Hematopoietic multipotent progenitor cell treated with erythropoietin and hydrocortisone succinate and interleukin-3 and kit ligand, for 8 days (in vitro differentiated cells): ENCODE measurements at regions not wholly inside any gene's neighbourhood (a gene's known extent, or its start where the extent isn't known, plus 50 kb on each side); places are given as distances from the start of the nearest gene placed in this dataset.

Experiments used
- DNase-seq: peaks from one replicate; pipeline ENCODE4 v3.0.0-alpha.2; 2015

GRCh38 chr1:232518349-232518748, 111.6 kb downstream of the SIPA1L2 start:
- DNase-seq: no peak

GRCh38 chr1:232517204-232517603, 112.7 kb downstream of the SIPA1L2 start:
- no peak for DNase-seq

- no peak for DNase-seq
Observed at GRCh38 chr1:232515706-232516105, 114.2 kb downstream of the SIPA1L2 start.

- no peak for DNase-seq
Observed at GRCh38 chr1:232512712-232513111, 117.2 kb downstream of the SIPA1L2 start.

- DNase-seq: no peak
Observed at GRCh38 chr1:232511172-232511571, 118.8 kb downstream of the SIPA1L2 start.

GRCh38 chr1:232510367-232511110, 119.4 kb downstream of the SIPA1L2 start:
- DNase-seq: no peak

GRCh38 chr1:232509570-232509969, 120.4 kb downstream of the SIPA1L2 start:
- no peak for DNase-seq

GRCh38 chr1:232508130-232508701, 121.7 kb downstream of the SIPA1L2 start:
- no peak for DNase-seq

GRCh38 chr1:232507571-232507970, 122.4 kb downstream of the SIPA1L2 start:
- no peak for DNase-seq

GRCh38 chr1:232505884-232506283, 124.0 kb downstream of the SIPA1L2 start:
- no peak for DNase-seq

GRCh38 chr1:232504651-232505050, 125.3 kb downstream of the SIPA1L2 start:
- DNase-seq: no peak

- no peak for DNase-seq
Observed at GRCh38 chr1:232503497-232503896, 126.4 kb downstream of the SIPA1L2 start.

GRCh38 chr1:232501854-232502253, 128.1 kb downstream of the SIPA1L2 start:
- DNase-seq: no peak

- DNase-seq: no peak
Observed at GRCh38 chr1:232499188-232499587, 130.7 kb downstream of the SIPA1L2 start.

- DNase-seq: no peak
Observed at GRCh38 chr1:232493869-232494268, 136.1 kb downstream of the SIPA1L2 start.

- DNase-seq: no peak
Observed at GRCh38 chr1:232489256-232489655, 140.7 kb downstream of the SIPA1L2 start.

- DNase-seq: no peak
Observed at GRCh38 chr1:232487236-232487635, 142.7 kb downstream of the SIPA1L2 start.

- no peak for DNase-seq
Observed at GRCh38 chr1:232486454-232487207, 143.3 kb downstream of the SIPA1L2 start.

- DNase-seq: no peak
Observed at GRCh38 chr1:232486006-232486405, 143.9 kb downstream of the SIPA1L2 start.

GRCh38 chr1:232484856-232485255, 145.1 kb downstream of the SIPA1L2 start:
- DNase-seq: no peak

GRCh38 chr1:232483826-232484225, 146.1 kb downstream of the SIPA1L2 start:
- no peak for DNase-seq

- no peak for DNase-seq
Observed at GRCh38 chr1:232481091-232481490, 148.8 kb downstream of the SIPA1L2 start.

GRCh38 chr1:232477728-232478127, 152.2 kb downstream of the SIPA1L2 start:
- DNase-seq: no peak

- DNase-seq: no peak
Observed at GRCh38 chr1:232476538-232476950, 153.4 kb downstream of the SIPA1L2 start.
